Endodermal cell (in vitro differentiated cells): ENCODE measurements at regions not wholly inside any gene's neighbourhood (a gene's known extent, or its start where the extent isn't known, plus 50 kb on each side); places are given as distances from the start of the nearest gene placed in this dataset.

Experiments
- DNase-seq: peaks from one replicate; pipeline ENCODE4 v3.0.0-alpha.2; 2017
- H3K27ac ChIP-seq: 2 replicates; pipeline ENCODE4 v1.5.1; 2013; ENCODE audit warnings: mild to moderate bottlenecking, low read depth, low read length, moderate library complexity
- H3K27me3 ChIP-seq: 2 replicates; pipeline ENCODE4 v1.6.1; 2013; ENCODE audit warnings: mild to moderate bottlenecking, low read length, moderate library complexity; ENCODE audit not compliant: insufficient read depth, control insufficient read depth, poor library complexity, severe bottlenecking
- H3K36me3 ChIP-seq: 2 replicates; pipeline ENCODE4 v1.7.0; 2013; ENCODE audit warnings: mild to moderate bottlenecking, low read length, moderate library complexity; ENCODE audit not compliant: control insufficient read depth, insufficient read depth
- H3K4me1 ChIP-seq: one replicate; pipeline ENCODE4 v1.7.0; 2013; ENCODE audit warnings: low read length; ENCODE audit not compliant: control insufficient read depth, insufficient read depth
- H3K4me3 ChIP-seq: 2 replicates; pipeline ENCODE4 v1.5.1; 2013; ENCODE audit warnings: mild to moderate bottlenecking, low read length, moderate library complexity
- H3K9ac ChIP-seq: 2 replicates; pipeline ENCODE4 v1.6.1; 2013; ENCODE audit warnings: mild to moderate bottlenecking, low read length, moderate library complexity; ENCODE audit not compliant: poor library complexity, severe bottlenecking; ENCODE audit errors: extremely low read depth
- H3K9me3 ChIP-seq: 2 replicates; pipeline ENCODE4 v1.6.1; 2013; ENCODE audit warnings: mild to moderate bottlenecking, low read length, moderate library complexity; ENCODE audit not compliant: control insufficient read depth
- H3K27ac Mint-ChIP-seq: 2 replicates; pipeline ENCODE4 v1.8.0; 2020; ENCODE audit warnings: mixed read lengths
- H3K27me3 Mint-ChIP-seq: 2 replicates; pipeline ENCODE4 v1.8.0; 2021; ENCODE audit warnings: mild to moderate bottlenecking, mixed read lengths; ENCODE audit not compliant: insufficient read depth
- H3K36me3 Mint-ChIP-seq: 2 replicates; pipeline ENCODE4 v1.8.0; 2020; ENCODE audit warnings: low read depth, mixed read lengths
- H3K4me1 Mint-ChIP-seq: 2 replicates; pipeline ENCODE4 v1.8.0; 2020; ENCODE audit warnings: mixed read lengths
- H3K4me3 Mint-ChIP-seq: 2 replicates; pipeline ENCODE4 v1.8.0; 2020; ENCODE audit warnings: mild to moderate bottlenecking, moderate library complexity, mixed read lengths
- H3K9me3 Mint-ChIP-seq: 2 replicates; pipeline ENCODE4 v1.8.0; 2020; ENCODE audit warnings: mild to moderate bottlenecking, mixed read lengths
- CTCF ChIP-seq: fragments of 200-600 bp; sonication (generic); conservative IDR thresholded peaks from 2 replicates; pipeline ENCODE4 v1.5.0; 2021; ENCODE audit warnings: antibody characterized with exemption, mild to moderate bottlenecking
- WGBS, 2 experiments: methylation state at CpG; one replicate each; pipeline versions ENCODE4 v1.1.5 to v1.1.7; 2013; ENCODE audit warnings: missing lambda C conversion rate in 2 of 2, mixed read lengths in 1 of 2; ENCODE audit not compliant: insufficient coverage in 1 of 2, insufficient read length in 1 of 2; 5-methylcytosine and 5-hydroxymethylcytosine counted together

GRCh38 chr3:87329065-87329464, 52.7 kb upstream of the POU1F1 start:
- Histone ChIP-seq H3K9me3 (no peaks in the 10 kb centered on the region), H3K36me3 (no peaks in the 10 kb centered on the region), H3K4me1 (no peaks in the 10 kb centered on the region), H3K27me3 (no peaks in the 10 kb centered on the region), H3K27ac (no peak overlapping the region), H3K4me3 (no peak overlapping the region), H3K9ac (no peak overlapping the region)
- no peak overlapping the region for H3K27ac Mint-ChIP-seq
- no peaks in the 10 kb centered on the region for H3K36me3 Mint-ChIP-seq
- no peaks in the 10 kb centered on the region for H3K4me1 Mint-ChIP-seq
- no peak for DNase-seq
- WGBS, 2 experiments = 0% methylated on average over 1 of the region's 1 CpG; no CpG with 5 or more reads in 1 of the 2 experiments
- no peak overlapping the region for H3K4me3 Mint-ChIP-seq
- no peak for TF ChIP-seq CTCF
- H3K9me3 Mint-ChIP-seq = peaks cover 2% of the 10 kb centered on the region
- no peaks in the 10 kb centered on the region for H3K27me3 Mint-ChIP-seq
